Glutamatergic neuron (in vitro differentiated cells): ENCODE measurements at regions not wholly inside any gene's neighbourhood (a gene's known extent, or its start where the extent isn't known, plus 50 kb on each side); places are given as distances from the start of the nearest gene placed in this dataset.

Experiments
- DNase-seq: peaks from one replicate; pipeline ENCODE4 v3.0.0; 2022
- H3K27ac Mint-ChIP-seq: one replicate; pipeline ENCODE4 v1.8.0; 2020; ENCODE audit warnings: mild to moderate bottlenecking, mixed read lengths, inconsistent platforms; ENCODE audit not compliant: unreplicated experiment
- H3K27me3 Mint-ChIP-seq: one replicate; pipeline ENCODE4 v1.8.0; 2020; ENCODE audit warnings: mild to moderate bottlenecking, moderate library complexity, mixed read lengths, inconsistent platforms; ENCODE audit not compliant: unreplicated experiment
- H3K36me3 Mint-ChIP-seq: one replicate; pipeline ENCODE4 v1.8.0; 2020; ENCODE audit warnings: mild to moderate bottlenecking, mixed read lengths, inconsistent platforms; ENCODE audit not compliant: unreplicated experiment
- H3K4me1 Mint-ChIP-seq: one replicate; pipeline ENCODE4 v1.8.0; 2020; ENCODE audit warnings: mild to moderate bottlenecking, low read depth, mixed read lengths, inconsistent platforms; ENCODE audit not compliant: unreplicated experiment
- H3K4me3 Mint-ChIP-seq: one replicate; pipeline ENCODE4 v1.8.0; 2020; ENCODE audit warnings: mild to moderate bottlenecking, mixed read lengths, inconsistent platforms; ENCODE audit not compliant: unreplicated experiment
- H3K9me3 Mint-ChIP-seq: one replicate; pipeline ENCODE4 v1.8.0; 2020; ENCODE audit warnings: mild to moderate bottlenecking, moderate library complexity, mixed read lengths, inconsistent platforms; ENCODE audit not compliant: unreplicated experiment
- TF ChIP-seq, protein P1 (sequence below): fragments of 200-600 bp; sonication (generic); IDR thresholded peaks from one replicate; pipeline ENCODE4 v1.5.0; 2021; ENCODE audit not compliant: partially characterized antibody, unreplicated experiment

- Mint-ChIP-seq H3K27ac (no peak overlapping the region), H3K36me3 (no peaks in the 10 kb centered on the region)
- TF ChIP-seq, protein P1, sequence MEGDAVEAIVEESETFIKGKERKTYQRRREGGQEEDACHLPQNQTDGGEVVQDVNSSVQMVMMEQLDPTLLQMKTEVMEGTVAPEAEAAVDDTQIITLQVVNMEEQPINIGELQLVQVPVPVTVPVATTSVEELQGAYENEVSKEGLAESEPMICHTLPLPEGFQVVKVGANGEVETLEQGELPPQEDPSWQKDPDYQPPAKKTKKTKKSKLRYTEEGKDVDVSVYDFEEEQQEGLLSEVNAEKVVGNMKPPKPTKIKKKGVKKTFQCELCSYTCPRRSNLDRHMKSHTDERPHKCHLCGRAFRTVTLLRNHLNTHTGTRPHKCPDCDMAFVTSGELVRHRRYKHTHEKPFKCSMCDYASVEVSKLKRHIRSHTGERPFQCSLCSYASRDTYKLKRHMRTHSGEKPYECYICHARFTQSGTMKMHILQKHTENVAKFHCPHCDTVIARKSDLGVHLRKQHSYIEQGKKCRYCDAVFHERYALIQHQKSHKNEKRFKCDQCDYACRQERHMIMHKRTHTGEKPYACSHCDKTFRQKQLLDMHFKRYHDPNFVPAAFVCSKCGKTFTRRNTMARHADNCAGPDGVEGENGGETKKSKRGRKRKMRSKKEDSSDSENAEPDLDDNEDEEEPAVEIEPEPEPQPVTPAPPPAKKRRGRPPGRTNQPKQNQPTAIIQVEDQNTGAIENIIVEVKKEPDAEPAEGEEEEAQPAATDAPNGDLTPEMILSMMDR = no peak
Observed at GRCh38 chr1:188423073-188423472, 1594.3 kb downstream of the PLA2G4A start.

GRCh38 chr1:188424176-188424575 is 1595.4 kb downstream of the PLA2G4A start:
- no peak for DNase-seq
- Mint-ChIP-seq H3K27me3 (peaks cover 4% of the 10 kb centered on the region), H3K4me1 (peaks cover 4% of the 10 kb centered on the region), H3K36me3 (no peaks in the 10 kb centered on the region), H3K27ac (no peak overlapping the region), H3K9me3 (peaks cover 5% of the 10 kb centered on the region), H3K4me3 (no peak overlapping the region)
- TF ChIP-seq, protein P1 = no peak

More at GRCh38 chr1:188423073-188423472, 1594.3 kb downstream of the PLA2G4A start:
- no peak for DNase-seq
- peaks cover 4% of the 10 kb centered on the region for H3K27me3 Mint-ChIP-seq
- peaks cover 4% of the 10 kb centered on the region for H3K4me1 Mint-ChIP-seq
- no peak overlapping the region for H3K4me3 Mint-ChIP-seq
- peaks cover 5% of the 10 kb centered on the region for H3K9me3 Mint-ChIP-seq

- H3K27ac Mint-ChIP-seq = no peak overlapping the region
- H3K4me3 Mint-ChIP-seq = no peak overlapping the region
- H3K27me3 Mint-ChIP-seq = no peaks in the 10 kb centered on the region
- TF ChIP-seq, protein P1 = no peak
- no peaks in the 10 kb centered on the region for H3K9me3 Mint-ChIP-seq
- no peaks in the 10 kb centered on the region for H3K4me1 Mint-ChIP-seq
- no peaks in the 10 kb centered on the region for H3K36me3 Mint-ChIP-seq
- no peak for DNase-seq
Observed at GRCh38 chr1:188425687-188426086, 1596.9 kb downstream of the PLA2G4A start.

GRCh38 chr1:188426561-188426960 is 1597.8 kb downstream of the PLA2G4A start:
- Mint-ChIP-seq H3K4me3 (no peak overlapping the region), H3K27ac (no peak overlapping the region), H3K36me3 (no peaks in the 10 kb centered on the region), H3K9me3 (no peaks in the 10 kb centered on the region), H3K27me3 (no peaks in the 10 kb centered on the region), H3K4me1 (no peaks in the 10 kb centered on the region)
- TF ChIP-seq, protein P1 = no peak
- no peak for DNase-seq

DNA sequence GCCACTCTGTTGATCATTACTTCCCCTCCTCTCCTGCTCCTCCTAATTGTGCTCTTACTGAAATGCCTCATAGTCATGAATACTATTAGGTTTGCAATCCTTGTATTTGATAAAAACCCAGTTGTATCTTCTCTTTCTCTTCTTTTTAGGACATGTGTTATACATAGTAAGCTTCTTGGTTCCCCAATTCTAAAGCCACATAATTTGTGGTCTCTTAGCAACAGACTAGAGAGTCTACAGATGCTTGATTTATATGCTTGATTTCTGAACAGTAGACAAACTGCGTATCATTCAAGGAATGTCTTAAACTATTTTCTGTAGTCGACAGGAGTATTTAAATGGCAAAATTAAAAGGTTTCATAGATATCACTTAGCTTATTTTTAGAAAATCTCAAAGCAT is 1598.9 kb downstream of the PLA2G4A start:
- H3K27me3 Mint-ChIP-seq = no peaks in the 10 kb centered on the region
- TF ChIP-seq, protein P1 = no peak
- no peaks in the 10 kb centered on the region for H3K9me3 Mint-ChIP-seq
- no peak for DNase-seq
- H3K27ac Mint-ChIP-seq = no peak overlapping the region
- H3K4me3 Mint-ChIP-seq = no peak overlapping the region
- H3K36me3 Mint-ChIP-seq = no peaks in the 10 kb centered on the region
- peaks cover 3% of the 10 kb centered on the region for H3K4me1 Mint-ChIP-seq
